B cell (primary cell): ENCODE measurements at regions not wholly inside any gene's neighbourhood (a gene's known extent, or its start where the extent isn't known, plus 50 kb on each side); places are given as distances from the start of the nearest gene placed in this dataset.

Experiments
- ATAC-seq: fragments of 200-7000 bp; cut with Tn5 transposase; one replicate; pipeline ENCODE4 v1.10.0; 2021; ENCODE audit warnings: low read depth, mild to moderate bottlenecking, moderate number of reproducible peaks, moderate library complexity
- CTCF ChIA-PET: fragments of 350-600 bp; sonication (Branson Sonifier 250); formaldehyde crosslinking; loops from one replicate; lab custom pipeline; 2021; ENCODE audit warnings: antibody characterized with exemption, inconsistent platforms; lab: Charles Lee
- POLR2A ChIA-PET: fragments of 350-600 bp; sonication (Branson Sonifier 250); formaldehyde crosslinking; loops from one replicate; lab custom pipeline; 2021; ENCODE audit warnings: antibody characterized with exemption; lab: Charles Lee
- DNase-seq: peaks from one replicate; pipeline ENCODE4 v3.0.0; 2013
- H2AFZ ChIP-seq: 2 replicates; pipeline ENCODE4 v1.6.1; 2012; ENCODE audit warnings: mild to moderate bottlenecking, low read depth, low read length; ENCODE audit not compliant: insufficient read depth, poor library complexity, severe bottlenecking
- H3K27ac ChIP-seq, 2 donors: 1 replicate in 1 of 2; 2 replicates in 1 of 2; pipeline ENCODE4 v1.5.1; 2012 to 2013; ENCODE audit warnings: low read length in 2 of 2, mild to moderate bottlenecking in 2 of 2, moderate library complexity in 1 of 2
- H3K27me3 ChIP-seq, 4 experiments: fragments of 200-600 bp in 1 of 4; sonication (generic) in 1 of 4; replicated peaks in 1 of 4; 1 replicate in 2 of 4; 2 replicates in 2 of 4; pipeline versions ENCODE4 v1.6.1 to v1.7.0; 2013 to 2016; ENCODE audit warnings: low read length in 3 of 4, mild to moderate bottlenecking in 2 of 4, mixed read lengths in 1 of 4, moderate library complexity in 1 of 4; ENCODE audit not compliant: insufficient read depth in 4 of 4, control insufficient read depth in 3 of 4; ENCODE audit errors: control extremely low read depth in 1 of 4
- H3K36me3 ChIP-seq, 2 experiments: replicated peaks in 1 of 2; 1 replicate in 1 of 2; 2 replicates in 1 of 2; pipeline versions ENCODE4 v1.6.1 to v1.7.1; 2013; ENCODE audit warnings: low read length in 1 of 2; ENCODE audit not compliant: insufficient read depth in 2 of 2, control insufficient read depth in 1 of 2; ENCODE audit errors: control extremely low read depth in 1 of 2, extremely low read depth in 1 of 2
- H3K4me1 ChIP-seq, 2 donors: fragments of 200-600 bp in 1 of 2; sonication (generic) in 1 of 2; 1 replicate in 1 of 2; 2 replicates in 1 of 2; pipeline versions ENCODE4 v1.5.1 to v1.6.1; 2013 to 2017; ENCODE audit warnings: low read length in 2 of 2; ENCODE audit not compliant: control insufficient read depth in 2 of 2, insufficient read depth in 2 of 2
- H3K4me2 ChIP-seq: replicated peaks from 2 replicates; pipeline ENCODE3; 2012; ENCODE audit warnings: mild to moderate bottlenecking, low read depth, low read length; ENCODE audit not compliant: poor library complexity, severe bottlenecking
- H3K4me3 ChIP-seq, 5 experiments: fragments of 200-600 bp in 1 of 5; sonication (generic) in 1 of 5; 1 replicate in 3 of 5; 2 replicates in 2 of 5; pipeline versions ENCODE4 v1.5.1 to v1.7.0; 2011 to 2016; ENCODE audit warnings: low read length in 4 of 5, mild to moderate bottlenecking in 4 of 5, low read depth in 2 of 5, control low read depth in 1 of 5, moderate library complexity in 1 of 5; ENCODE audit not compliant: insufficient read depth in 1 of 5; ENCODE audit errors: control extremely low read depth in 1 of 5, extremely low read depth in 1 of 5
- H3K79me2 ChIP-seq: fragments of 200-600 bp; sonication (generic); one replicate; pipeline ENCODE4 v1.6.0; 2016; ENCODE audit warnings: low read length; ENCODE audit not compliant: control insufficient read depth, insufficient read depth
- H3K9ac ChIP-seq: fragments of 200-600 bp; sonication (generic); 2 replicates; pipeline ENCODE4 v1.6.1; 2017; ENCODE audit warnings: mild to moderate bottlenecking, low read length, moderate library complexity
- H3K9me3 ChIP-seq, 3 donors: one replicate each; pipeline versions ENCODE4 v1.6.1 to v1.7.1; 2013; ENCODE audit warnings: low read length in 2 of 3; ENCODE audit not compliant: control insufficient read depth in 2 of 3, insufficient read depth in 1 of 3; ENCODE audit errors: control extremely low read depth in 1 of 3
- H4K20me1 ChIP-seq: 2 replicates; pipeline ENCODE4 v1.6.0; 2012; ENCODE audit warnings: mild to moderate bottlenecking, low read length; ENCODE audit not compliant: insufficient read depth, control insufficient read depth, poor library complexity, severe bottlenecking
- H3K27ac Mint-ChIP-seq: one replicate; pipeline ENCODE4 v1.8.0; 2021; ENCODE audit warnings: mixed read lengths
- H3K27me3 Mint-ChIP-seq: one replicate; pipeline ENCODE4 v1.8.0; 2021; ENCODE audit warnings: mixed read lengths
- H3K4me1 Mint-ChIP-seq: one replicate; pipeline ENCODE4 v1.8.0; 2021; ENCODE audit warnings: mixed read lengths
- H3K4me3 Mint-ChIP-seq: one replicate; pipeline ENCODE4 v1.8.0; 2021; ENCODE audit warnings: mixed read lengths
- H3K9me3 Mint-ChIP-seq: one replicate; pipeline ENCODE4 v1.8.0; 2022; ENCODE audit warnings: mixed read lengths; ENCODE audit not compliant: insufficient read depth
- EZH2 ChIP-seq: IDR thresholded peaks from 2 replicates; pipeline ENCODE4 v1.6.1; 2012; ENCODE audit warnings: borderline replicate concordance, low read depth, mild to moderate bottlenecking, moderate library complexity, low read length; ENCODE audit not compliant: insufficient read depth, poor library complexity, severe bottlenecking
- WGBS: methylation state at CpG from one replicate; pipeline ENCODE4 v1.1.5; 2013; ENCODE audit warnings: missing lambda C conversion rate; ENCODE audit not compliant: insufficient coverage; 5-methylcytosine and 5-hydroxymethylcytosine counted together
- intact Hi-C: fragments of 100-400 bp; cut with micrococcal nuclease; formaldehyde crosslinking; loops from one replicate; pipeline ENCODE4 v1.10.0; 2022
- TF ChIP-seq, protein P1 (sequence below): fragments of 200-600 bp; IDR thresholded peaks from one replicate; pipeline ENCODE4 v1.8.0; 2022; ENCODE audit warnings: antibody characterized with exemption, mild to moderate bottlenecking

DNA sequence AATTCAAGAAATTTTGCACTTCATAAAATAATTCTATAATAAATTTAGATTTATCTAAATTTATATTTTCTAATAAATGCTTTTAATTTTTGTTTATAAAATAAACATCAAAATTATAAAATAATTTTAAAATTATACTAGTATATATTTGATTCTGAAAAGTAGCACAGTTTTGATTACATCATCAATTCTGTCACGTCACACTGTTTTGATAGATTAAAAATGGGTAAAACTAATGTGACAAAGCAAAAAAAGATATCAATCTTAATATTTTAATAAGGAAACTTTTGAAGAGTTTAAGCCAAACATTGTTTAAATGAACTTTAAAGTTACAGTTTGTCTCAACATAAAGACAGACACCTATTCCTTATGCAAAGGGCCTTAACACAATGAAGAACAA, 1001.8 kb downstream of the KCNT2 start:
- Histone ChIP-seq H3K4me1 (no peaks in the 10 kb centered on the region), H3K4me2 (no peak overlapping the region), H3K9me3 (no peaks in the 10 kb centered on the region), H3K9ac (no peak overlapping the region), H3K27me3 (no peaks in the 10 kb centered on the region), H4K20me1 (no peaks in the 10 kb centered on the region), H3K79me2 (no peaks in the 10 kb centered on the region), H2AFZ (no peak overlapping the region), H3K36me3 (no peaks in the 10 kb centered on the region), H3K27ac (no peak overlapping the region), H3K4me3 (no peak overlapping the region)
- WGBS, result no CpG with 5 or more reads among the region's 1 CpG
- ChIA-PET CTCF (no interaction called here), POLR2A (no interaction called here)
- no peaks in the 10 kb centered on the region for H3K4me1 Mint-ChIP-seq
- H3K27me3 Mint-ChIP-seq, result no peaks in the 10 kb centered on the region
- H3K27ac Mint-ChIP-seq, result no peak overlapping the region
- DNase-seq (no peak), ATAC-seq (no peak)
- peaks cover 2% of the 10 kb centered on the region for H3K9me3 Mint-ChIP-seq
- intact Hi-C loops, result no loop called here
- TF ChIP-seq, protein P1, sequence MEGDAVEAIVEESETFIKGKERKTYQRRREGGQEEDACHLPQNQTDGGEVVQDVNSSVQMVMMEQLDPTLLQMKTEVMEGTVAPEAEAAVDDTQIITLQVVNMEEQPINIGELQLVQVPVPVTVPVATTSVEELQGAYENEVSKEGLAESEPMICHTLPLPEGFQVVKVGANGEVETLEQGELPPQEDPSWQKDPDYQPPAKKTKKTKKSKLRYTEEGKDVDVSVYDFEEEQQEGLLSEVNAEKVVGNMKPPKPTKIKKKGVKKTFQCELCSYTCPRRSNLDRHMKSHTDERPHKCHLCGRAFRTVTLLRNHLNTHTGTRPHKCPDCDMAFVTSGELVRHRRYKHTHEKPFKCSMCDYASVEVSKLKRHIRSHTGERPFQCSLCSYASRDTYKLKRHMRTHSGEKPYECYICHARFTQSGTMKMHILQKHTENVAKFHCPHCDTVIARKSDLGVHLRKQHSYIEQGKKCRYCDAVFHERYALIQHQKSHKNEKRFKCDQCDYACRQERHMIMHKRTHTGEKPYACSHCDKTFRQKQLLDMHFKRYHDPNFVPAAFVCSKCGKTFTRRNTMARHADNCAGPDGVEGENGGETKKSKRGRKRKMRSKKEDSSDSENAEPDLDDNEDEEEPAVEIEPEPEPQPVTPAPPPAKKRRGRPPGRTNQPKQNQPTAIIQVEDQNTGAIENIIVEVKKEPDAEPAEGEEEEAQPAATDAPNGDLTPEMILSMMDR, result no peak
- TF ChIP-seq EZH2, result no peak
- no peak overlapping the region for H3K4me3 Mint-ChIP-seq

DNA sequence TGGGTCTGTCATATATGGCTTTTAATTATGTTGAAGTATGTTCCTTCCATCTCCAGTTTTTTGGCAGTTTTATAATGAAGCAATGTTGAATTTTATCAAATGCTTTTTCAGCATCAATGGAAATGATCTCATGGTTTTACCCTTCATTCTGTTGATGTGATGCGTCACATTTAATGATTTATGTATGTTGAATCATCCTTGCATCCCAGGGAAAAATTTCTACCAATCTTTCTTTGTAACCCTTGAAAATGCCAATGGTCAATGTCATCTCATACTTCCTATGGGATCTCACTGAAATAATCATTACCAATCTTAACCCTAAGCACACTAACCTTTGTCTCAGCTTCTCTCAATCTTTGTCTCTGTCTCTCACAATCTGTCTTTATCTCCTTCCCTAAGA, 1004.0 kb downstream of the KCNT2 start:
- WGBS, result no CpG with 5 or more reads among the region's 1 CpG
- no peak overlapping the region for H3K9ac ChIP-seq
- no peaks in the 10 kb centered on the region for H3K36me3 ChIP-seq
- CTCF ChIA-PET, result no interaction called here
- no peaks in the 10 kb centered on the region for H4K20me1 ChIP-seq
- DNase-seq, result no peak
- no peaks in the 10 kb centered on the region for H3K4me1 ChIP-seq
- intact Hi-C loops, result no loop called here
- no peak overlapping the region for H3K27ac Mint-ChIP-seq
- peaks cover 2% of the 10 kb centered on the region for H3K9me3 Mint-ChIP-seq
- no peaks in the 10 kb centered on the region for H3K9me3 ChIP-seq
- no peak overlapping the region for H3K27ac ChIP-seq
- H3K4me2 ChIP-seq, result no peak overlapping the region
- ATAC-seq, result no peak
- H3K27me3 ChIP-seq, result no peaks in the 10 kb centered on the region
- H3K4me3 Mint-ChIP-seq, result no peak overlapping the region
- H3K4me3 ChIP-seq, result no peak overlapping the region
- no peaks in the 10 kb centered on the region for H3K4me1 Mint-ChIP-seq
- no peaks in the 10 kb centered on the region for H3K27me3 Mint-ChIP-seq
- POLR2A ChIA-PET, result no interaction called here
- no peaks in the 10 kb centered on the region for H3K79me2 ChIP-seq
- no peak overlapping the region for H2AFZ ChIP-seq
- no peak for TF ChIP-seq EZH2
- TF ChIP-seq, protein P1, result no peak
